ENCODE measurements at regions not wholly inside any gene's neighbourhood (a gene's known extent, or its start where the extent isn't known, plus 50 kb on each side); places are given as distances from the start of the nearest gene placed in this dataset.

DNA sequence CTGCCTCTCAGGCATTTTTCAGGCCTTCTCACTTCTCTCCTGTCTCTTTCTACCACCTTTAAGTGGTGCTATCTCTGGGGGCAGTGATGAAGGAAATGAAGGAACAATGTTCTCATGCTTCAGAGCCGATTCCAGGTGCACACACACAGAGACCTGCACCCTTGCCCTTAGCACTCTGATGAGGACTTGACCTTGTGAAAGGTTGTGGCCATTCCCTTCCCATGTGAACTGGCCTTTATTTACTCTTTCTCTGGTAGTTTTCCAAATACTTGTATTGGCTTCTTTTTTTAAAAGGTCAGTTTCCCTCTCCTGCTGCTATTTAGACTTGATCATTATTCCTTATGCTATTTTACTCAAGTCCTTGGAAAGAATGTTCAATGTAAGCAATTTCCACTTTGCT is 188.6 kb downstream of the MDFIC start:
- Histone ChIP-seq H3K4me3 (ENCODE audit: low read length in 3 of 3) (no peak overlapping the region), H3K27ac (ENCODE audit: low read depth in 2 of 2, low read length in 2 of 2) (no peak overlapping the region), H3K36me3 (ENCODE audit: control insufficient read depth in 2 of 3, insufficient read depth in 3 of 3, low read length in 3 of 3) (no peaks in the 10 kb centered on the region), H3K4me1 (ENCODE audit: control insufficient read depth in 2 of 3, insufficient read depth in 2 of 3, low read depth in 1 of 3, low read length in 3 of 3) (no peaks in the 10 kb centered on the region), H3K9ac (ENCODE audit: low read length in 3 of 3) (no peak overlapping the region), H3K9me3 (ENCODE audit: control insufficient read depth in 2 of 3, insufficient read depth in 1 of 3, low read length in 3 of 3) (no peaks in the 10 kb centered on the region), H3K27me3 (ENCODE audit: control insufficient read depth, insufficient read depth, low read length) (no peaks in the 10 kb centered on the region)
- no peak for TF ChIP-seq CTCF (IDR thresholded peaks at IDR 0.05; ENCODE audit: borderline replicate concordance, extremely low read depth, insufficient read depth)
- intact Hi-C loops (cut with DNase I): no loop called here
- FAIRE-seq (no peak), DNase-seq (no peak)

DNA sequence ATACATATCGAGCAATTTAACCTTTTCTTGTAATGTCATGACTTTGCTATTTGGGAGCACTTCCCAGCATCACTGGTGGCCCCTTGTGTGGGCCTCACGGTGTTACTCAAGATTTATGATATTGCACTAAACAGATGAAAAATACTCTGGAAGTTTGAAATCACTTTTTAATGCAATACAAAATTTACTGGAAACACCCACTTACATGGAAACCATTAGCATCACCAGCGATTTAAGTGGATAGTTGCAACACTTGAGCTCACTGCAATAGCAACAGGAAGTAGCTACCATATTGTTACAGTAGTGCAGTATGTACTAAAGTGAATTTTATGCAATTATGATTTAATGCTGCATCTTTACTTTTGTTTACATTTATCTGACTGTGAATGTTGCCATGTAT is 184.4 kb downstream of the MDFIC start:
- Histone ChIP-seq H3K4me1 (ENCODE audit: control insufficient read depth in 2 of 3, insufficient read depth in 2 of 3, low read depth in 1 of 3, low read length in 3 of 3) (no peaks in the 10 kb centered on the region), H3K9me3 (ENCODE audit: control insufficient read depth in 2 of 3, insufficient read depth in 1 of 3, low read length in 3 of 3) (no peaks in the 10 kb centered on the region)
- intact Hi-C loops (cut with DNase I): no loop called here

GRCh38 chr7:115102738-115103137 is 180.8 kb downstream of the MDFIC start:
- DNase-seq (no peak), FAIRE-seq (no peak)
- no peak overlapping the region for H3K9ac ChIP-seq (ENCODE audit: low read length in 3 of 3)

More for the DNA sequence above, 184.4 kb downstream of the MDFIC start:
- no peaks in the 10 kb centered on the region for H3K27me3 ChIP-seq (ENCODE audit: control insufficient read depth, insufficient read depth, low read length)
- TF ChIP-seq CTCF (IDR thresholded peaks at IDR 0.05; ENCODE audit: borderline replicate concordance, extremely low read depth, insufficient read depth): no peak
- H3K9ac ChIP-seq (ENCODE audit: low read length in 3 of 3): no peak overlapping the region
- no peak overlapping the region for H3K4me3 ChIP-seq (ENCODE audit: low read length in 3 of 3)
- DNase-seq (no peak), FAIRE-seq (no peak)
- H3K27ac ChIP-seq (ENCODE audit: low read depth in 2 of 2, low read length in 2 of 2): no peak overlapping the region
- no peaks in the 10 kb centered on the region for H3K36me3 ChIP-seq (ENCODE audit: control insufficient read depth in 2 of 3, insufficient read depth in 3 of 3, low read length in 3 of 3)

More at GRCh38 chr7:115102738-115103137, 180.8 kb downstream of the MDFIC start:
- intact Hi-C loops (cut with DNase I): no loop called here
- H3K27ac ChIP-seq (ENCODE audit: low read depth in 2 of 2, low read length in 2 of 2): no peak overlapping the region
- H3K9me3 ChIP-seq (ENCODE audit: control insufficient read depth in 2 of 3, insufficient read depth in 1 of 3, low read length in 3 of 3): no peaks in the 10 kb centered on the region
- H3K4me3 ChIP-seq (ENCODE audit: low read length in 3 of 3): no peak overlapping the region
- TF ChIP-seq CTCF (IDR thresholded peaks at IDR 0.05; ENCODE audit: borderline replicate concordance, extremely low read depth, insufficient read depth): no peak
- no peaks in the 10 kb centered on the region for H3K36me3 ChIP-seq (ENCODE audit: control insufficient read depth in 2 of 3, insufficient read depth in 3 of 3, low read length in 3 of 3)
- H3K4me1 ChIP-seq (ENCODE audit: control insufficient read depth in 2 of 3, insufficient read depth in 2 of 3, low read depth in 1 of 3, low read length in 3 of 3): no peaks in the 10 kb centered on the region
- no peaks in the 10 kb centered on the region for H3K27me3 ChIP-seq (ENCODE audit: control insufficient read depth, insufficient read depth, low read length)
